C4-2B (cell line): ENCODE measurements at regions not wholly inside any gene's neighbourhood (a gene's known extent, or its start where the extent isn't known, plus 50 kb on each side); places are given as distances from the start of the nearest gene placed in this dataset.
"Not testable (repeated sequence)": the region's sequence is repeated elsewhere in the genome, so short reads cannot be mapped to it uniquely, and the experiment has no call there.

Source experiments
- H3K27ac ChIP-seq: fragments of 450-650 bp; 2 replicates; pipeline ENCODE4 v1.5.1; 2017
- ZFX ChIP-seq: fragments of 450-650 bp; IDR thresholded peaks from 2 replicates; pipeline ENCODE4 v1.6.1; 2017
- TF ChIP-seq, protein P1 (sequence below): fragments of 450-650 bp; conservative IDR thresholded peaks from 2 replicates; pipeline ENCODE4 v1.5.1; 2017; ENCODE audit warnings: mild to moderate bottlenecking

DNA sequence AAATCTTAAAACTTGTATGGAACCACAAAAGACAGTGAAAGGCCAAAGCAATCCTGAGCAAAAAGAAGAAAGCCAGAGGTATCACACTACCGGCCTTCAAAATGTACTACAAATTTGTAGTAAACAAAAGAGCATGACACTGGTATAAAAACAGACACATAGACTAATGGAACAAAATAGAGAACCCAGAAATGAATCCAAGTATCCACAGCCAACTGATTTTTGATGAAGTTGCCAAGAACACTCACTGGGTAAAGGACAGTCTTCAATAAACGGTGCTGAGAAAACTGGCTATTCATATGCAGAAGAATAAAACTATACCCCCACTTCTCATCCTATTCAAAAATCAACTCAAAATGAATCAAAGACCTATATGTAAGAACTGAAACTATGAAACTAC lies 390.1 kb downstream of the PRELID2 start:
- TF ChIP-seq ZFX, result no peak
- TF ChIP-seq, protein P1, sequence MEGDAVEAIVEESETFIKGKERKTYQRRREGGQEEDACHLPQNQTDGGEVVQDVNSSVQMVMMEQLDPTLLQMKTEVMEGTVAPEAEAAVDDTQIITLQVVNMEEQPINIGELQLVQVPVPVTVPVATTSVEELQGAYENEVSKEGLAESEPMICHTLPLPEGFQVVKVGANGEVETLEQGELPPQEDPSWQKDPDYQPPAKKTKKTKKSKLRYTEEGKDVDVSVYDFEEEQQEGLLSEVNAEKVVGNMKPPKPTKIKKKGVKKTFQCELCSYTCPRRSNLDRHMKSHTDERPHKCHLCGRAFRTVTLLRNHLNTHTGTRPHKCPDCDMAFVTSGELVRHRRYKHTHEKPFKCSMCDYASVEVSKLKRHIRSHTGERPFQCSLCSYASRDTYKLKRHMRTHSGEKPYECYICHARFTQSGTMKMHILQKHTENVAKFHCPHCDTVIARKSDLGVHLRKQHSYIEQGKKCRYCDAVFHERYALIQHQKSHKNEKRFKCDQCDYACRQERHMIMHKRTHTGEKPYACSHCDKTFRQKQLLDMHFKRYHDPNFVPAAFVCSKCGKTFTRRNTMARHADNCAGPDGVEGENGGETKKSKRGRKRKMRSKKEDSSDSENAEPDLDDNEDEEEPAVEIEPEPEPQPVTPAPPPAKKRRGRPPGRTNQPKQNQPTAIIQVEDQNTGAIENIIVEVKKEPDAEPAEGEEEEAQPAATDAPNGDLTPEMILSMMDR, result no peak
- H3K27ac ChIP-seq, result no peak overlapping the region

DNA sequence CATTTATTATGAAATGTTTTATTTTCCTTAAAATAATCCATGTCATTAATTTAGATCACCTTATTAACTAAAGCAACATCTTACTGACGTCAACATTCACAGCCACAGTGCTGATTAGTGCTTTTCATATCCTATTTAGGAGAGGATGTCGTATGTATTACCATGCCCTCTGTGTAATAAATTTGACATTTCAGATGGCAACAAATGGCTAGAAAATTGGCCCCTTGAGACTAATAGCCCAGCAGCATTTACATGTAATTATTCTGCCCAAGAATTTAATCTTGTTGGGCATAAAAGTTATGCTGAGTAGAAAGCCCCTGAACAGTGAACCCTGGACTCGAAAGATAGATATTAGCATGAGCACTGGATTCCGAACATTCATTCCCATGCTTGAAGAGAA lies 391.2 kb downstream of the PRELID2 start:
- H3K27ac ChIP-seq, result no peak overlapping the region
- TF ChIP-seq, protein P1, result no peak

DNA sequence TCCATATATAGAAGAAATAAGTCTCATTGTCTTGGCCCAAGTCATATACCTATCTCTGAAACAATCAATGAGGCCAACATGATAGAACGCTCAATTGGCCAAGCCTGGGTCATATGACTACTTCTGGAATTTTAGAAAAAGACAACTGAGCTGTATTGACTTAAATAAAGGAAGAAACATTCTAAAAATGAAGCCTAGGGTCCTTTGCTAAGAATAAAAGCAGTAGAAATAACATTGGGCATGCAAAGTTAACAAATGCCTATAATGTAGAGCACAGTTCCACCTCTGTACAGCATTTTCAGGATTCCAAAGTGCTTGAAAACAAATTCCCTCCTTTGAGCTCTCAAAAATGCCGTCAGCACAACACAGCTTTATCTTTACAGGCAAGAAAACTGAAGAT lies 391.8 kb downstream of the PRELID2 start:
- no peak overlapping the region for H3K27ac ChIP-seq

DNA sequence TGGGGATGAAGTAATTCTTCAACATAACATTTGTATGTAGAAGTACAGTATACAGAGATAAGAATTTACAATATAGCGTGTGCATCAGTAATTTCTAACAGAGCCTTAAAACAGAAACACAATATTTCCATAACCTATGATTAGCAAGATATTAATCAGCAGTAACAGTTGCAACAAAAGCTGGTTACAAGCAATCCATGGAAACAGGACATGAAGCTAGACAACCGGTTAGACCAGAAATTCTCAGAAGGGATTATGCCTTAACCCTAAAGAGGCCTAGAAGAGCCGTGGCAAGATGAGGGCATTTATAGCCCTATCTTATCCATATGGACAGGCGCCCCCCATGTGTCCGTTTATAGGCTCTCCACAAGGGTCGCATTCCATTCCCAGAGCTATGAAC lies 392.5 kb downstream of the PRELID2 start:
- H3K27ac ChIP-seq, result not testable (repeated sequence)

More for the DNA sequence above, 391.8 kb downstream of the PRELID2 start:
- TF ChIP-seq, protein P1, result no peak

DNA sequence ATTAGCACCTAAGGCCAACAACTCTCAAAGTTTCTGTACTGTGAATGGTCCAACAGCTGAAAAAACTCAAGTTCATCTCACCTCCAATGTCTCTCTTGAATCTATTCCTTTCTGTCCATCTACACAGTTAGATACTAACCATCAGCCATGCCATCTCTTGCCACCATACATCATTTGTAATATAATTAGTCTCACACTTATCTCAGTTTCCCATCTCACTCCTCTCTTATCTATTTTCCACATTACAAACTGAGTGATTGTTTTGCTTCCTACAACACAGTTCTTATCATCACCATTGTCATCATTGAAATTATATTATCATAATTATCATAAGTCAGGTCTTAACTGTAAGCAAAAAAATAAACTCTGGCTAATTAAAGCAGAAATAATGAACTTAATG lies 393.9 kb downstream of the PRELID2 start:
- no peak overlapping the region for H3K27ac ChIP-seq
- TF ChIP-seq, protein P1, result no peak
- no peak for TF ChIP-seq ZFX

DNA sequence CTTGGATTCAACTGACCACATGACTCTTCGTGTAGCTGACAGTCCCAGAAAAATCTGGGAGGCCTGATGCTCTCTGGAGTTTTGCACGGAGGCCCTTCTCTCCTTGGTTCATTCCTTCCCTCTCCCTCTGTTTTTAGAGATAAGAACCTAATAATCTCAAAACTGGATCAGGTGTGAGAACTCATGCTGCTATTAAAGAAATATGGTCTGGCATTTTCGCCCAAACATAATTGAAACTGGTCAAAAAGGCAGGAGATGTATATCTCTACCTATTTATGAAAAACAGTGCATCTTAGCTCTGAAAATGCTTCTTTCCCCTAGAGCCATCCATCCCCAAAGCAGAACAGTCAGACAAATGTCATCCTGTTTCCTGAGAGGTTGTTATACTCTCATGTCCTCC lies 397.5 kb downstream of the PRELID2 start:
- no peak for TF ChIP-seq ZFX
- TF ChIP-seq, protein P1, result no peak
- H3K27ac ChIP-seq, result no peak overlapping the region

DNA sequence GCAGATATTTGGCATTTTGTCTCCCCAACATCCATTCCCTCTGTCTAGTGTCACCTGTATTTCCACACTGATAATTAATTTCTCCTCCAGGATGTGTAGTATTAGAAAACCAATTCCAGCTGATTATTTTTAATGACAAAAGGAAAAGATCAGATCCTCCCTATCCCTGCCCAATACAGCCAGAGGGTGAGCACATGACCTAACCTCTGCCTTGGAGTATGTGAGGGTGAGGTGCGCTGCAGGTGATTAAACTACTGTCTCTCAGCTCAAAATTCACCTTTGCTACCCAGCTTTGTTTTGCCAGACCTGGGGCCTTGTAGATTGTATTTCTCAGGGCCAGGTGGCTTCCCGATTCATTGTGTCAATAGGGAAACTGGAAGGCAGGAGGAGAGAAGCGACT lies 402.1 kb downstream of the PRELID2 start:
- TF ChIP-seq ZFX, result no peak
- TF ChIP-seq, protein P1, result no peak
- H3K27ac ChIP-seq, result no peak overlapping the region

DNA sequence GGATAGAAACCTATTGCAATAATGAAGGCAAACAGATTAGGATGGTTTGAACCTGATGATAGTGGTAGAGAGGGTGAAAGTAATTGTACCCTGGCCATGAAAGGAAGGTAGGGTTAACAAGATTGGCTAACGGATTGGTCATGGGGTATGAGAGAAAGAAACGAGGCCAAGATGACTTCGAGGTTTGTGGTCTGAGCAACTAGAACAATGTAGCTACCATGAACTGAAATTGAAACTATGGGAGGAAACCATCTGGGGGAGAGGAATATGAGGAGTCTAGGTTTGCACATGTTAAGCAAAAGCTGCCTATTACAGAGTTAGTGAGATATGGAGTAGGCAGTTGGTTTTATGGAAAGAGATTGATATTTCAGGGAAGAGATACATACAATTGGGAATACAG lies 406.0 kb downstream of the PRELID2 start:
- no peak overlapping the region for H3K27ac ChIP-seq
- TF ChIP-seq ZFX, result no peak
- TF ChIP-seq, protein P1, result no peak
